ENCODE measurements at regions not wholly inside any gene's neighbourhood (a gene's known extent, or its start where the extent isn't known, plus 50 kb on each side); places are given as distances from the start of the nearest gene placed in this dataset.
"Not testable (repeated sequence)": the region's sequence is repeated elsewhere in the genome, so short reads cannot be mapped to it uniquely, and the experiment has no call there.

GRCh38 chr3:82618594-82618993 is 857.1 kb upstream of the GBE1 start:
- no peak for DNase-seq

- no peak for DNase-seq
Observed at GRCh38 chr3:82610236-82610635, 848.8 kb upstream of the GBE1 start.

- DNase-seq, result no peak
Observed at GRCh38 chr3:82607391-82607790, 845.9 kb upstream of the GBE1 start.

GRCh38 chr3:82596805-82597204 is 835.4 kb upstream of the GBE1 start:
- no peak for DNase-seq

GRCh38 chr3:82595530-82595929 is 834.1 kb upstream of the GBE1 start:
- no peak for DNase-seq

GRCh38 chr3:82587174-82587573 is 825.7 kb upstream of the GBE1 start:
- DNase-seq, result no peak

- no peak for DNase-seq
Observed at GRCh38 chr3:82586414-82586813, 825.0 kb upstream of the GBE1 start.

GRCh38 chr3:82586002-82586401 is 824.6 kb upstream of the GBE1 start:
- DNase-seq, result not testable (repeated sequence)

GRCh38 chr3:82585591-82585990 is 824.1 kb upstream of the GBE1 start:
- not testable (repeated sequence) for DNase-seq

- not testable (repeated sequence) for DNase-seq
Observed at GRCh38 chr3:82584861-82585260, 823.4 kb upstream of the GBE1 start.

- not testable (repeated sequence) for DNase-seq
Observed at GRCh38 chr3:82584415-82584814, 823.0 kb upstream of the GBE1 start.

GRCh38 chr3:82581350-82581749 is 819.9 kb upstream of the GBE1 start:
- DNase-seq, result no peak

- no peak for DNase-seq
Observed at GRCh38 chr3:82572721-82573120, 811.3 kb upstream of the GBE1 start.

- no peak for DNase-seq
Observed at GRCh38 chr3:82568776-82569338, 807.4 kb upstream of the GBE1 start.

GRCh38 chr3:82567029-82567600 is 805.7 kb upstream of the GBE1 start:
- DNase-seq, result no peak

GRCh38 chr3:82562896-82563295 is 801.5 kb upstream of the GBE1 start:
- no peak for DNase-seq

- DNase-seq, result no peak
Observed at GRCh38 chr3:82561784-82562183, 800.3 kb upstream of the GBE1 start.

- no peak for DNase-seq
Observed at GRCh38 chr3:82558081-82558480, 796.6 kb upstream of the GBE1 start.

- peak; percentile 31 for DNase-seq
Observed at GRCh38 chr3:82556113-82556512, 794.7 kb upstream of the GBE1 start.

GRCh38 chr3:82542556-82542955 is 781.1 kb upstream of the GBE1 start:
- not testable (repeated sequence) for DNase-seq

GRCh38 chr3:82521657-82522056 is 760.2 kb upstream of the GBE1 start:
- no peak for DNase-seq

- DNase-seq, result no peak
Observed at GRCh38 chr3:82520846-82521245, 759.4 kb upstream of the GBE1 start.

GRCh38 chr3:82509951-82510603 is 748.6 kb upstream of the GBE1 start:
- no peak for DNase-seq

All from muscle of arm (tissue), 1 donor.